Keratinocyte (primary cell): ENCODE measurements at regions not wholly inside any gene's neighbourhood (a gene's known extent, or its start where the extent isn't known, plus 50 kb on each side); places are given as distances from the start of the nearest gene placed in this dataset.

ENCODE experiments used
- CTCF ChIP-seq, 3 experiments: IDR thresholded peaks in 1 of 3; conservative IDR thresholded peaks in 1 of 3; optimal IDR thresholded peaks in 1 of 3; 2 replicates in 2 of 3; 3 replicates in 1 of 3; pipeline versions ENCODE3 to v1.5.1; 2011; ENCODE audit warnings: low read length in 3 of 3, mild to moderate bottlenecking in 3 of 3, moderate library complexity in 2 of 3, control low read depth in 1 of 3, inconsistent platforms in 1 of 3; ENCODE audit not compliant: insufficient read depth in 2 of 3; ENCODE audit errors: extremely low read depth in 1 of 3
- EZH2 ChIP-seq: IDR thresholded peaks from one replicate; pipeline ENCODE4 v1.6.1; 2012; ENCODE audit warnings: inconsistent platforms, mild to moderate bottlenecking, low read length, moderate library complexity

DNA sequence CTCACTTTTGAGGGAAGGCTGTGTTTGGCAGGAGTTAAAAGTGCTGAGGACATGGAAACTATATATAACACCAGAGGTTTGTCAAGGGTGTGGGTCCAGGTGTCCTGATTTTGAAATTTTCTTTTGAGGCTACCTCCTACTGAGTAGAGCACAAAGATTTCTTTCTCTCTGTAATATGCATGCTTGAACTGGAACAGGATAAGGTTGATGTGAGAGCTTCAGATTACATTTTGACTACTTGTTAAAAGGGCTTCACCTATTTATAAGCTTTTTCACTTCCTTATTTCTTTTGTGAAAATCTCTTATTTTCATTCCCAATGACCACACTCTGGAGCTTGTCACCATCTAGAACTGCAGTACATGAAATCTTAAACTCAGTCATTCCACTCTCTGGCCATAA lies 59.8 kb upstream of the PLA2G4A start:
- no peak for TF ChIP-seq CTCF (optimal IDR thresholded peaks at IDR 0.05 in 1 of 3, IDR thresholded peaks at IDR 0.05 in 1 of 3, conservative IDR thresholded peaks at IDR 0.05 in 1 of 3; ENCODE audit: extremely low read depth in 1 of 3, insufficient read depth in 2 of 3, low read length in 3 of 3)
- TF ChIP-seq EZH2 = no peak
